Activated naive CD8-positive, alpha-beta T cell treated with anti-CD3 and anti-CD28 coated beads, Interleukin-2, amount 10 ng/mL, durations not matched to agents 7 days and 5 days (primary cell): ENCODE measurements at regions not wholly inside any gene's neighbourhood (a gene's known extent, or its start where the extent isn't known, plus 50 kb on each side); places are given as distances from the start of the nearest gene placed in this dataset.

Source experiments
- ATAC-seq: fragments of 150-1000 bp; cut with Tn5 transposase; one replicate; pipeline ENCODE4 v1.10.0; 2021; ENCODE audit warnings: low read depth, moderate library complexity
- POLR2A ChIA-PET: fragments of 350-600 bp; sonication (Branson Sonifier 250); formaldehyde crosslinking; loops from one replicate; lab custom pipeline; 2021; ENCODE audit warnings: antibody characterized with exemption; lab: Charles Lee
- DNase-seq: peaks from one replicate; pipeline ENCODE4 v3.0.0; 2021
- H3K27ac Mint-ChIP-seq: one replicate; pipeline ENCODE4 v1.8.0; 2022; ENCODE audit warnings: mild to moderate bottlenecking, mixed read lengths
- H3K27me3 Mint-ChIP-seq: one replicate; pipeline ENCODE4 v1.8.0; 2022; ENCODE audit warnings: mild to moderate bottlenecking, moderate library complexity, mixed read lengths
- H3K36me3 Mint-ChIP-seq: one replicate; pipeline ENCODE4 v1.8.0; 2021; ENCODE audit warnings: mild to moderate bottlenecking, mixed read lengths
- H3K4me1 Mint-ChIP-seq: one replicate; pipeline ENCODE4 v1.8.0; 2021; ENCODE audit warnings: mixed read lengths
- H3K4me3 Mint-ChIP-seq: one replicate; pipeline ENCODE4 v1.8.0; 2022; ENCODE audit warnings: mild to moderate bottlenecking, moderate library complexity, mixed read lengths
- H3K9me3 Mint-ChIP-seq: one replicate; pipeline ENCODE4 v1.8.0; 2021; ENCODE audit warnings: mixed read lengths

DNA sequence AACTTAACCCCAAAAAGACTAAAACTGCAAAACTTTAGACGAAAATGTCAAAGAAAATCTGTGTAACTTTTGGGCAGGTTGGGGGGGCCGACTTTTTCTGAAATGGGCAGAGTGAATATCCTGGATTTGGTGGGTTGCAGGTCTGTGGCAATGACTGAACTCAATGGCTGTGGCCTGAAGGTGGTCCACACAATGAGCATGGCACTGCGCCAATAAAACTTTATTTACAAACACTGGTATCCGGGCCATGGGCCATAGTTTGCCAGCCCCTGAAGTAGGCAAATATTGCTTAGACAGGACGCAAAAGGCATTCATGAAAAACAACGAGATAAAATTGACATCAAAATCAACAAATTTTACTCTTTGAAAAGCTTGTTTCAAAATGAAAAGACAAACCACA lies 66.2 kb downstream of the RTP5 start:
- POLR2A ChIA-PET = no interaction called here
- Mint-ChIP-seq H3K9me3 (peaks cover 14% of the 10 kb centered on the region), H3K27me3 (no peaks in the 10 kb centered on the region), H3K4me1 (peaks cover 11% of the 10 kb centered on the region), H3K4me3 (no peak overlapping the region), H3K36me3 (peaks cover 16% of the 10 kb centered on the region), H3K27ac (no peak overlapping the region)
- DNase-seq (no peak), ATAC-seq (no peak)

GRCh38 chr2:241936457-241937133 lies 67.1 kb downstream of the RTP5 start:
- H3K27ac Mint-ChIP-seq = no peak overlapping the region
- no peak for ATAC-seq
- peaks cover 12% of the 10 kb centered on the region for H3K4me1 Mint-ChIP-seq
- H3K27me3 Mint-ChIP-seq = no peaks in the 10 kb centered on the region
- no peak overlapping the region for H3K4me3 Mint-ChIP-seq
- peak; percentile 20 for DNase-seq
- H3K36me3 Mint-ChIP-seq = peaks cover 16% of the 10 kb centered on the region
- POLR2A ChIA-PET = no interaction called here
- H3K9me3 Mint-ChIP-seq = peaks cover 14% of the 10 kb centered on the region

GRCh38 chr2:241937297-241937696 lies 67.8 kb downstream of the RTP5 start:
- no peak overlapping the region for H3K4me3 Mint-ChIP-seq

GRCh38 chr2:241939541-241939940 lies 70.0 kb downstream of the RTP5 start:
- DNase-seq (no peak), ATAC-seq (no peak)
- H3K36me3 Mint-ChIP-seq = peaks cover 16% of the 10 kb centered on the region
- H3K4me1 Mint-ChIP-seq = peaks cover 10% of the 10 kb centered on the region
- no peaks in the 10 kb centered on the region for H3K27me3 Mint-ChIP-seq
- peaks cover 14% of the 10 kb centered on the region for H3K9me3 Mint-ChIP-seq
- no peak overlapping the region for H3K4me3 Mint-ChIP-seq
- POLR2A ChIA-PET = no interaction called here
- H3K27ac Mint-ChIP-seq = no peak overlapping the region

More at GRCh38 chr2:241937297-241937696, 67.8 kb downstream of the RTP5 start:
- DNase-seq (no peak), ATAC-seq (no peak)
- Mint-ChIP-seq H3K36me3 (peaks cover 16% of the 10 kb centered on the region), H3K9me3 (peaks cover 14% of the 10 kb centered on the region), H3K27me3 (no peaks in the 10 kb centered on the region), H3K27ac (no peak overlapping the region), H3K4me1 (peaks cover 12% of the 10 kb centered on the region)
- POLR2A ChIA-PET = no interaction called here

- H3K36me3 Mint-ChIP-seq = peaks cover 14% of the 10 kb centered on the region
- H3K4me3 Mint-ChIP-seq = no peak overlapping the region
- POLR2A ChIA-PET = no interaction called here
- no peak for ATAC-seq
- peaks cover 14% of the 10 kb centered on the region for H3K9me3 Mint-ChIP-seq
- H3K27me3 Mint-ChIP-seq = no peaks in the 10 kb centered on the region
- peaks cover 10% of the 10 kb centered on the region for H3K4me1 Mint-ChIP-seq
- H3K27ac Mint-ChIP-seq = no peak overlapping the region
- no peak for DNase-seq
Measured at GRCh38 chr2:241940329-241940728, 70.8 kb downstream of the RTP5 start.

- Mint-ChIP-seq H3K27me3 (no peaks in the 10 kb centered on the region), H3K4me1 (peaks cover 10% of the 10 kb centered on the region), H3K4me3 (no peak overlapping the region), H3K27ac (no peak overlapping the region), H3K9me3 (peaks cover 12% of the 10 kb centered on the region), H3K36me3 (peaks cover 13% of the 10 kb centered on the region)
- POLR2A ChIA-PET = no interaction called here
- DNase-seq (no peak), ATAC-seq (no peak)
Measured at GRCh38 chr2:241941691-241942301, 72.3 kb downstream of the RTP5 start.

GRCh38 chr2:241942416-241943208 lies 73.1 kb downstream of the RTP5 start:
- no peak for DNase-seq
- Mint-ChIP-seq H3K27me3 (no peaks in the 10 kb centered on the region), H3K9me3 (peaks cover 12% of the 10 kb centered on the region), H3K4me3 (no peak overlapping the region), H3K4me1 (peaks cover 10% of the 10 kb centered on the region), H3K27ac (no peak overlapping the region), H3K36me3 (peaks cover 13% of the 10 kb centered on the region)
- ATAC-seq = no peak
- POLR2A ChIA-PET = no interaction called here

- DNase-seq (no peak), ATAC-seq (no peak)
- Mint-ChIP-seq H3K36me3 (peaks cover 9% of the 10 kb centered on the region), H3K4me1 (peaks cover 10% of the 10 kb centered on the region), H3K9me3 (peaks cover 10% of the 10 kb centered on the region), H3K4me3 (no peak overlapping the region), H3K27me3 (no peaks in the 10 kb centered on the region), H3K27ac (no peak overlapping the region)
- POLR2A ChIA-PET = no interaction called here
Measured at GRCh38 chr2:241943209-241943850, 73.8 kb downstream of the RTP5 start.

DNA sequence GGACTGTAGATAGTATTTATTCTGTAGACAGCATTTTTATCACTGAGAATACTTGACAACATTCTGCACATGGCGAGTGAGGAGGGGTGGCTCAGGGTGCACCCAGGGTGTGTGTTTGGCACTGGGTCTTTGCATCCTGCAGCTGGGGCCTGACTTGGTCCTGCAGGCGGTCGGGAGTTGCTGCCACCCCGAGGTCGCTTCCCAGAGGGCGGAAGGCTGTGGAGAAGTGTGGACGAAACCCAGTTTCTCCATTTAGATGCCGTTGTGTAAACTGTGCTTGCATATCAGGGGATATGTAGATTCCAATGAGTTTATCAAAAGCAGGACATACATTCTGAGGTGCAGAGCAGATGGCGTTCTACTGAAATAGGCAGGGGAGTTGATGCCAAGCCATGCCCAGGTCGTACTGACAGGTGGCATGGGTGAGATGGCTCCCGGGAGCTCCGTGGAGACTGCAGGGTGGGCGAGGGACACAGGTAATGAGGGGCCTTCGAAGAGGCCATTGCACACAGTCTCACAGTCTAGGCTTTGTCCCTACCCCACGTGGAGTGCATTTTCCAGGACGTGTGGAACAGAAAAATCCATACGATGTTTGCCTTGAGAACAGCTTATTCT lies 74.5 kb downstream of the RTP5 start:
- Mint-ChIP-seq H3K4me1 (peaks cover 10% of the 10 kb centered on the region), H3K27me3 (no peaks in the 10 kb centered on the region), H3K36me3 (peaks cover 7% of the 10 kb centered on the region), H3K4me3 (no peak overlapping the region), H3K9me3 (peaks cover 7% of the 10 kb centered on the region), H3K27ac (no peak overlapping the region)
- DNase-seq = no peak
- no peak for ATAC-seq
- POLR2A ChIA-PET = no interaction called here

DNA sequence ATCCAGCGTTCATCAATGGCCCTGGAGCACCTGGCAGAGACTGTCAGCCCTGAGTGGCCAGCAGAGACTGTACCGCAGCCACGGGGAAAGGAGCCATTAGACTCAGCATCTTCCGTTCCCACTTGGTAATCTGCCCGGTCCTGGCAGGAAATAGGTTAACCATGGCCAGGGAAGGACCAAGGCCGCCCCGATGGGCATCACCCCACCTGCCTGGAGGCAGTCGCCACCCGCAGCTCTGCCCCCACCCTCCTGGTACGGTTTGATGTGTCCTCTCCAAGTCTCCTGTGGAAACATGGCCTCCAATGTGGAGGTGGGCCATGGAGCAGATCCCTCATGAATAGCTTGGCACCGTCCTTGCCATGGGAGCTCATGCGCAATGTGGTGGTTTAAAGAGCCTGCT lies 75.3 kb downstream of the RTP5 start:
- no peak overlapping the region for H3K27ac Mint-ChIP-seq
- H3K4me3 Mint-ChIP-seq = no peak overlapping the region
- no peaks in the 10 kb centered on the region for H3K27me3 Mint-ChIP-seq
- DNase-seq (no peak), ATAC-seq (no peak)
- H3K36me3 Mint-ChIP-seq = peaks cover 7% of the 10 kb centered on the region
- H3K4me1 Mint-ChIP-seq = peaks cover 9% of the 10 kb centered on the region
- POLR2A ChIA-PET = no interaction called here
- peaks cover 7% of the 10 kb centered on the region for H3K9me3 Mint-ChIP-seq

DNA sequence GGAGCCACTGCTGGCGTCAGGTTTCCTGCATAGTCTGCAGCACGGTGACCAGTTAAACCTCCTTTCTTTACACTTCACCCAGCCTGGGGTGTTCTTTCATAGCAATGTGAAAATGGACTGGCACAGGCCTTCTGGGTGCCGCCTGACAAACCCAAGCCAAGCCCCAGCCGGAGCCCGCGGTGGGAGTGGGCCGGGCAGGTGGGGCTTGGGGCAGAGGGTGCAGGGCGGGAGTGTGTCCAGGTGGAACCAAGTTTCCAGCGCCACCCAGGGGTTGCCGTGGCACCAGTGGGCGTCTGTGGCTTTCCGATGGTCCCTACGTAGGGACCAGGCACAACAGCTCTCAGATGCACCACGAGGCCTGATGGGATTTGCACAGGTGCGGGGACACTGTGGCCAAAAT lies 75.8 kb downstream of the RTP5 start:
- POLR2A ChIA-PET = no interaction called here
- Mint-ChIP-seq H3K36me3 (peaks cover 4% of the 10 kb centered on the region), H3K27ac (no peak overlapping the region), H3K27me3 (no peaks in the 10 kb centered on the region), H3K4me1 (peaks cover 6% of the 10 kb centered on the region), H3K9me3 (peaks cover 4% of the 10 kb centered on the region), H3K4me3 (no peak overlapping the region)
- no peak for DNase-seq
- no peak for ATAC-seq

DNA sequence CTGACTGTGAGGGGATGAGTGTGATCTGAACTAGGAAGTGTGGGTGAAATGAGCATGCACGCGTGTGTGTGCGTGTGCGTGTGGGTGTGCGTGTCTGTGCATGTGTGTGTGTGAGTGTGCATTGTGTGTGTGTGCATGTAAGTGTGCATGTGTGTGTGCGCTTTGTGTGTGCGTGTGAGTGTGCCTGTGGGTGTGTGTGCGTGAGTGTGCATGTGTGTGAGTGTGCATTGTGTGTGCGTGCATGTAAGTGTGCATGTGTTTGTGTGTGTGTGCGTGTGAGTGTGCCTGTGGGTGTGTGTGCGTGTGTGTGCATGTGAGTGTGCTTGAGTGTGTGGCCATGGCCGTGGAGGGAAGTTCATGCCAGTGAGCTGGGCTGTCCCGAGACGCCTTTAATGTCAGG lies 76.3 kb downstream of the RTP5 start:
- POLR2A ChIA-PET = no interaction called here
- DNase-seq = peak; percentile 11

More for the DNA sequence above, 76.3 kb downstream of the RTP5 start:
- H3K9me3 Mint-ChIP-seq = peaks cover 2% of the 10 kb centered on the region
- peaks cover 2% of the 10 kb centered on the region for H3K36me3 Mint-ChIP-seq
- H3K27ac Mint-ChIP-seq = no peak overlapping the region
- peaks cover 6% of the 10 kb centered on the region for H3K4me1 Mint-ChIP-seq
- H3K4me3 Mint-ChIP-seq = no peak overlapping the region
- ATAC-seq = no peak
- no peaks in the 10 kb centered on the region for H3K27me3 Mint-ChIP-seq
